ENCODE measurements at regions not wholly inside any gene's neighbourhood (a gene's known extent, or its start where the extent isn't known, plus 50 kb on each side); places are given as distances from the start of the nearest gene placed in this dataset.
"Not testable (repeated sequence)": the region's sequence is repeated elsewhere in the genome, so short reads cannot be mapped to it uniquely, and the experiment has no call there.

DNA sequence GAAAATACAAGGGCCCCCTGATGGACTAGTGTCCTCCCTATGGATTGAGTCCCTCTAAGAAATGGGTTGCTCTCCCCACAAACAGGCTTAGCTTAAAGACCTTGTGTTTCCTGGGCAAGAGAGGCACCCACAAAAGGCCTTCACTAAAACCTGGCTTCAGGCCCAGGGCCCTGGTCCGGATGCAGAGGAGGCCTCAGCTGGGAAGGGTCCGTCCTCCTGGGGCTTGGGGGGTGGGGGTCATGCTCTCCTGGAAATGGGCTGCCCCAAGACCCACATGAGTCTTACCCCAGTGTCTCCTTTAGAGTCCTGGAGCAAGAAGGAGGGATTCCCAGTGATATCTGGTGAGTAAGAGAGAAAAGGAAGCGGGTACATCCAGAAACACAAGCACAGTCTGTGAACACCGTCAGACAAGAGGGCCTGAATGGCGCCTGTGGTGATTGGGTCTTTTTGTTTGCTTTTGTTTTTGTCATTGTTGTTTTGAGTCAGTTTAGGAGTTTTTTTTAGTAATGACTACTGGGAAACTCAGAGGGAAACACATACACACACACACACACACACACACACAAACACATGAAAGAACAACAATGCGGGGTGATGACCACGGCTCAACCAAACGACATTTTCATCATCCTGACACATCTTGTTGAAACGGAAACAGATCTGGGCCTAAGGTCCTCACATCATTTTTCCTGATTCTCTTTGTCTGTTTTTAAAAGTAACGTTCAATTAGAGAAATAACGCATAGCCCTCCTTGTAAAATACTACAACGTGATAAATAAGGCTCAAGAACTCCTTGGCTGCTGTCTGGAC, 292.3 kb downstream of the BCL2L11 start:
- TF ChIP-seq EZH2 (IDR thresholded peaks at IDR 0.05; ENCODE audit: insufficient read depth, poor library complexity, severe bottlenecking); EZH2phosphoT487 (IDR thresholded peaks at IDR 0.05; ENCODE audit: insufficient read depth, low read depth): not testable (repeated sequence)

Data from GM23248 (cell line).